ENCODE measurements at regions not wholly inside any gene's neighbourhood (a gene's known extent, or its start where the extent isn't known, plus 50 kb on each side); places are given as distances from the start of the nearest gene placed in this dataset.

DNA sequence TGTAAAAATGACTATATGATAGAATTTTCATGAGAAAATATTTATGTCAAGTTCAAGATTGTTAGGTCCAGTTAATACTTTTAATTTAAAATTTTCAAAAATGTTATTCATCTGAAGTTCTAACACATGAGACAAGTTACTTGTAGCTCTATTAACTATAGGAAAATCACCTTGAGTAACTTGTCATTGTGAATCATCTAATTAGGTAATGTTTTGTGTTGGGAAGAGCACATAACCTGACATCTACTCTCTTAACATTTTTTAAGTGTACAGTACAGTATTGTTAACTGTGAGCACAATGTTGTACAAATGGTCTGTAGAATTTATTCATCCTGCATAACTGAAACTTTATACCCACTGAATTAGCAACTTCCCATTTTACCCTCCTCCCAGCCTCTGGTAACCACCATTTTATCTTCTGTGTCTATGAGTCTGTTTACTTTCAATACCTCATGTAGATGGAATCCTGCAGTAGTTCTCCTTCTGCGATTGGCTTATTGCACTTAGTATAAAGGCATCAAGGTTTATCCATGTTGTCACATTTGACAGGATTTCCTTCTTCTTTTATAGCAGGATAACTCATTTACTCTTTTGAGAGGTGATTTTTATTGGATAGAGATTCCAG lies 54.6 kb downstream of the ARL4A start:
- H3K27ac ChIP-seq (ENCODE audit: low read depth, low read length, severe bottlenecking): no peak overlapping the region
- no CpG with 5 or more reads among the region's 1 CpG for WGBS, 2 experiments (ENCODE audit: insufficient coverage in 2 of 2)
- H3K4me3 ChIP-seq (ENCODE audit: extremely low read depth, insufficient read depth, low read length, poor library complexity, severe bottlenecking): no peak overlapping the region
- H3K9me3 ChIP-seq (ENCODE audit: control insufficient read depth, low read length): no peaks in the 10 kb centered on the region
- H3K4me1 ChIP-seq (ENCODE audit: control insufficient read depth, insufficient read depth, low read length, poor library complexity, severe bottlenecking): no peaks in the 10 kb centered on the region
- H3K36me3 ChIP-seq (ENCODE audit: control insufficient read depth, insufficient read depth, low read length): no peaks in the 10 kb centered on the region

DNA sequence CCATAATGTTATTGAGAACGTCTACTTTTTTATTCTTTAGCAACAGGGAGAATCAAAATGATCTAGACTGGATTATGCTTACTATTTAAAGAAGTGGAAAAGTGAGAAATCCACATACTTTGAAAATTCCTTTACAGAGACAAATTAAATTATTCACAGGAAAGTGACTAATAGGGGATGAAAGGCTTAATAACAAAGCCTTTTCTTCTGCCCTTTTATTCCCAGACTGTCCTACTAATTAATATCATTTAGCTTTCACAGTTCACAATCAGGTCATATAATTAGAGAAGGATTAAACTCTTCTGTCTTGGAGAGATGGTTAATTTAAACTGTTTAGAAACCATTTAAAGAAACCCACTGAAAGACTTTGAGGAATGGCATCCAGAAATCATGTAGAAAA lies 58.8 kb downstream of the ARL4A start:
- no CpG with 5 or more reads among the region's 1 CpG for WGBS, 2 experiments (ENCODE audit: insufficient coverage in 2 of 2)
- no peaks in the 10 kb centered on the region for H3K9me3 ChIP-seq (ENCODE audit: control insufficient read depth, low read length)
- H3K27ac ChIP-seq (ENCODE audit: low read depth, low read length, severe bottlenecking): no peak overlapping the region
- H3K4me1 ChIP-seq (ENCODE audit: control insufficient read depth, insufficient read depth, low read length, poor library complexity, severe bottlenecking): no peaks in the 10 kb centered on the region
- H3K36me3 ChIP-seq (ENCODE audit: control insufficient read depth, insufficient read depth, low read length): no peaks in the 10 kb centered on the region
- no peak overlapping the region for H3K4me3 ChIP-seq (ENCODE audit: extremely low read depth, insufficient read depth, low read length, poor library complexity, severe bottlenecking)

DNA sequence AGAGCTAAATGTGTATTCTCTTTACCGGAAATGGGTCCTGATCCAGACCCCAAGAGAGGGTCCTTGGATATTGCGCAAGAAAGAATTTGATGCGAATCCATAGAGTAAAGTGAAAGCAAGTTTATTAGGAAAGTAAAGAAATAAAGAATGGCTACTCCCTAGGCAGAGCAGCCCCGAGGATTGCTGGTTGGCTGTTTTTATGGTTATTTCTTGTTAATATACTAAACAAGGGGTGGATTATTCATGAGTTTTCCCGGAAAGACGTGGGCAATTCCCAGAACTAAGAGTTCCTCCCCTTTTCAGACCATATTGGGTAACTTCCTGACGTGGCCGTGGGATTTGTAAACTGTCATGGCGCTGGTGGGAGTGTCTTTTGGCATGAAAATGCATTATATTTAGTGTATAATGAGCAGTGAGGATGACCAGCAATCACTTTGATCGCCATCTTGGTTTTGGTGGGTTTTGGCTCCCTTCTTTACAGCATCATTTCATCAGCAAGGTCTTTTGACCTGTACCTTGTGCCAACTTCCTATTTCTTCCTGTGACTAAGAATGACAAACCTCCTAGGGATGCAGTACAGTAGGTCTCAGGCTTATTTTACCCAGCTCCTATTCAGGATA lies 60.4 kb downstream of the ARL4A start:
- Histone ChIP-seq H3K9me3 (ENCODE audit: control insufficient read depth, low read length) (no peaks in the 10 kb centered on the region), H3K36me3 (ENCODE audit: control insufficient read depth, insufficient read depth, low read length) (no peaks in the 10 kb centered on the region), H3K4me1 (ENCODE audit: control insufficient read depth, insufficient read depth, low read length, poor library complexity, severe bottlenecking) (no peaks in the 10 kb centered on the region), H3K27ac (ENCODE audit: low read depth, low read length, severe bottlenecking) (no peak overlapping the region), H3K4me3 (ENCODE audit: extremely low read depth, insufficient read depth, low read length, poor library complexity, severe bottlenecking) (no peak overlapping the region)
- 98 to 100% methylated on average over 4 to 5 of the region's 10 CpGs for WGBS, 2 experiments (ENCODE audit: insufficient coverage in 2 of 2)

- no peak overlapping the region for H3K4me3 ChIP-seq (ENCODE audit: extremely low read depth, insufficient read depth, low read length, poor library complexity, severe bottlenecking)
- no peaks in the 10 kb centered on the region for H3K9me3 ChIP-seq (ENCODE audit: control insufficient read depth, low read length)
- no peak overlapping the region for H3K27ac ChIP-seq (ENCODE audit: low read depth, low read length, severe bottlenecking)
- WGBS, 2 experiments (ENCODE audit: insufficient coverage in 2 of 2): 6 to 40% methylated on average over 1 of the region's 3 CpGs
- no peaks in the 10 kb centered on the region for H3K4me1 ChIP-seq (ENCODE audit: control insufficient read depth, insufficient read depth, low read length, poor library complexity, severe bottlenecking)
- H3K36me3 ChIP-seq (ENCODE audit: control insufficient read depth, insufficient read depth, low read length): no peaks in the 10 kb centered on the region
These were observed 61.6 kb downstream of the ARL4A start for GRCh38 chr7:12749069-12749468.

- no peak overlapping the region for H3K27ac ChIP-seq (ENCODE audit: low read depth, low read length, severe bottlenecking)
- no peak overlapping the region for H3K4me3 ChIP-seq (ENCODE audit: extremely low read depth, insufficient read depth, low read length, poor library complexity, severe bottlenecking)
- 100% methylated on average over 1 of the region's 2 CpGs; no CpG with 5 or more reads in 1 of the 2 experiments for WGBS, 2 experiments (ENCODE audit: insufficient coverage in 2 of 2)
- no peaks in the 10 kb centered on the region for H3K4me1 ChIP-seq (ENCODE audit: control insufficient read depth, insufficient read depth, low read length, poor library complexity, severe bottlenecking)
- H3K9me3 ChIP-seq (ENCODE audit: control insufficient read depth, low read length): no peaks in the 10 kb centered on the region
- no peaks in the 10 kb centered on the region for H3K36me3 ChIP-seq (ENCODE audit: control insufficient read depth, insufficient read depth, low read length)
These were observed 62.3 kb downstream of the ARL4A start for GRCh38 chr7:12749746-12750145.

DNA sequence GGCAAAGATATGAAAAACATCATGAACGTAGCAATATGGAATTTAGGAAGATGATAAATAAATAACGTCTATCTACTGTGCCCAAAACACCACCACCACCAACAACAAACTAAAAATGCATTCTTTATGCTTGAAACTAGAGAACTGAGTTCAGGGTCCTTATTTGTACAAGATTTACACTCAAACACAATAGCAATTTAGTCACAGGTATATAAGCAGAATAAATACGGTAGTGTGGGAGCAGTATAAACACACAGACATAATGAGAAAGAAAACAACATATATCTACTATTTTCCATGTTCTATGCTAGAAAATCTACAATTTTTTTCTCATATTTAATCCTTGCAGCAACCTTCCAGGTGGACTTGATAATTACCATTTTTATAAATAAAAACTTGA lies 64.3 kb downstream of the ARL4A start:
- Histone ChIP-seq H3K4me1 (ENCODE audit: control insufficient read depth, insufficient read depth, low read length, poor library complexity, severe bottlenecking) (peaks cover 3% of the 10 kb centered on the region), H3K4me3 (ENCODE audit: extremely low read depth, insufficient read depth, low read length, poor library complexity, severe bottlenecking) (no peak overlapping the region), H3K27ac (ENCODE audit: low read depth, low read length, severe bottlenecking) (no peak overlapping the region), H3K9me3 (ENCODE audit: control insufficient read depth, low read length) (no peaks in the 10 kb centered on the region), H3K36me3 (ENCODE audit: control insufficient read depth, insufficient read depth, low read length) (no peaks in the 10 kb centered on the region)
- WGBS, 2 experiments (ENCODE audit: insufficient coverage in 2 of 2): no CpG with 5 or more reads among the region's 3 CpGs

- Histone ChIP-seq H3K4me3 (ENCODE audit: extremely low read depth, insufficient read depth, low read length, poor library complexity, severe bottlenecking) (no peak overlapping the region), H3K36me3 (ENCODE audit: control insufficient read depth, insufficient read depth, low read length) (no peaks in the 10 kb centered on the region), H3K4me1 (ENCODE audit: control insufficient read depth, insufficient read depth, low read length, poor library complexity, severe bottlenecking) (peaks cover 3% of the 10 kb centered on the region), H3K27ac (ENCODE audit: low read depth, low read length, severe bottlenecking) (no peak overlapping the region), H3K9me3 (ENCODE audit: control insufficient read depth, low read length) (no peaks in the 10 kb centered on the region)
- 88 to 92% methylated on average over 2 to 3 of the region's 3 CpGs for WGBS, 2 experiments (ENCODE audit: insufficient coverage in 2 of 2)
These were observed 66.7 kb downstream of the ARL4A start for GRCh38 chr7:12754179-12754578.

DNA sequence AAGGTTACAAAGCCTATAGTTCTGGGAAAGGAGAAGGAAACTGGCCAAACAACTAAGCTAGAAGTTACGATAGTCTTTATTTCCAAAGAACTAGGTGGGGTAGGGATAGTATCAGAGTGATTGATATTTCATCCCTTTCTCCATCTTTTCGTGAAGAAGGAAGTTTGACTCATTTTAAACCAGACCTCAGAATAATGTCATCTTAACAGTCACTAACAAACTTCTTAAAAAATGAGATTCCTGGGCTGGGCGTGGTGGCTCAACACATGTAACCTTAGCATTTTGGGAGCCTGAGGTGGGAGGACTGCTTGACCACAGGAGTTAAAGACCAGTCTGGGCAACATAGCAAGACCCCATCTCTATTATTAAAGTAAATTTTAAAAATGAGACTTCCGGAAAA lies 69.4 kb downstream of the ARL4A start:
- Histone ChIP-seq H3K36me3 (ENCODE audit: control insufficient read depth, insufficient read depth, low read length) (no peaks in the 10 kb centered on the region), H3K4me1 (ENCODE audit: control insufficient read depth, insufficient read depth, low read length, poor library complexity, severe bottlenecking) (peaks cover 3% of the 10 kb centered on the region), H3K9me3 (ENCODE audit: control insufficient read depth, low read length) (no peaks in the 10 kb centered on the region), H3K27ac (ENCODE audit: low read depth, low read length, severe bottlenecking) (no peak overlapping the region), H3K4me3 (ENCODE audit: extremely low read depth, insufficient read depth, low read length, poor library complexity, severe bottlenecking) (no peak overlapping the region)
- 83% methylated on average over 2 of the region's 4 CpGs; no CpG with 5 or more reads in 1 of the 2 experiments for WGBS, 2 experiments (ENCODE audit: insufficient coverage in 2 of 2)

- Histone ChIP-seq H3K4me1 (ENCODE audit: control insufficient read depth, insufficient read depth, low read length, poor library complexity, severe bottlenecking) (peaks cover 3% of the 10 kb centered on the region), H3K4me3 (ENCODE audit: extremely low read depth, insufficient read depth, low read length, poor library complexity, severe bottlenecking) (no peak overlapping the region), H3K36me3 (ENCODE audit: control insufficient read depth, insufficient read depth, low read length) (no peaks in the 10 kb centered on the region), H3K27ac (ENCODE audit: low read depth, low read length, severe bottlenecking) (no peak overlapping the region), H3K9me3 (ENCODE audit: control insufficient read depth, low read length) (no peaks in the 10 kb centered on the region)
- 83 to 100% methylated on average over 1 of the region's 3 CpGs for WGBS, 2 experiments (ENCODE audit: insufficient coverage in 2 of 2)
These were observed 70.0 kb downstream of the ARL4A start for GRCh38 chr7:12757443-12757842.

DNA sequence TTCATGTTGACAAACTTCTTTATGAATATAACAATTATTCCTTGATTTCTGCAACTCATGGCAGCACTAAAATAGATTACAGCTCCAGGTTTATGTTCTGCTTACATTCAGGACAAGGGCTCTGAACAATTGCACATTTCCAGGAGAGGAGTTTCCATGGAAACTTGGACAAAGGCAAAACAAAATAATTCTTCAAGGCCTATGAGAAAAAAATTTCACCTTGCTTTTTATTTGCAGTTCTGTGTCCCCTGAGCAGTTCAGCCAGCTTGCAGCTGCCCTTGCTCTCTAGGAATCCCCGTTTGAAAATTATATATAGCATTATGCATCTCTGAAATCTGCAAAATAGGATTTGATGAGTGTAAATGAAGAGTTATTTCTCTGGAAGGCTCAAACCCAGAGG lies 71.7 kb downstream of the ARL4A start:
- no CpG with 5 or more reads among the region's 1 CpG for WGBS, 2 experiments (ENCODE audit: insufficient coverage in 2 of 2)
- Histone ChIP-seq H3K36me3 (ENCODE audit: control insufficient read depth, insufficient read depth, low read length) (no peaks in the 10 kb centered on the region), H3K4me3 (ENCODE audit: extremely low read depth, insufficient read depth, low read length, poor library complexity, severe bottlenecking) (no peak overlapping the region), H3K4me1 (ENCODE audit: control insufficient read depth, insufficient read depth, low read length, poor library complexity, severe bottlenecking) (peaks cover 3% of the 10 kb centered on the region), H3K27ac (ENCODE audit: low read depth, low read length, severe bottlenecking) (no peak overlapping the region), H3K9me3 (ENCODE audit: control insufficient read depth, low read length) (no peaks in the 10 kb centered on the region)

DNA sequence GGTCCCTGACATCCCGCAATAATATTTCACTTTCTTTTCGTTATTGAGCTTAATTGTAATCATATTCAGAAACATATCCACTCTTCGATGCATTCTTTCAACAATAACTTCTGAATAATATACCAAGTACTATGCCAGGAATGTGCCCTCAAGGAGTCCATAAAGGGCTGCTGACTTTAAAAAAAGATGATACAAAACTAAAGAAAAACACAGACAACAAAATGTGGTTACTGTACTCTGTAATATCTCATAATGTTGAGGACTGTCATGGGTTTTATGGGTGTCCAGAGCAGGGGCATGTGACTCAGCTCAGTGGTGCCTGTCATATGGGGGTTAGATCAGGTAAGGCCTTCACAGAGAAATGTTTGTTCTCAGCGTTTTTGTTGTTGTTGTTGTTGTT lies 73.7 kb downstream of the ARL4A start:
- no peaks in the 10 kb centered on the region for H3K9me3 ChIP-seq (ENCODE audit: control insufficient read depth, low read length)
- H3K27ac ChIP-seq (ENCODE audit: low read depth, low read length, severe bottlenecking): no peak overlapping the region
- H3K4me1 ChIP-seq (ENCODE audit: control insufficient read depth, insufficient read depth, low read length, poor library complexity, severe bottlenecking): peaks cover 3% of the 10 kb centered on the region
- WGBS, 2 experiments (ENCODE audit: insufficient coverage in 2 of 2): 78 to 89% methylated on average over 2 to 3 of the region's 4 CpGs
- no peak overlapping the region for H3K4me3 ChIP-seq (ENCODE audit: extremely low read depth, insufficient read depth, low read length, poor library complexity, severe bottlenecking)
- H3K36me3 ChIP-seq (ENCODE audit: control insufficient read depth, insufficient read depth, low read length): no peaks in the 10 kb centered on the region
